ENCODE measurements at regions not wholly inside any gene's neighbourhood (a gene's known extent, or its start where the extent isn't known, plus 50 kb on each side); places are given as distances from the start of the nearest gene placed in this dataset.

GRCh38 chr10:81708929-81709328 lies 166.1 kb upstream of the NRG3 start:
- TF ChIP-seq POLR2A (IDR thresholded peaks at IDR 0.05): no peak
- TF ChIP-seq, protein P1, sequence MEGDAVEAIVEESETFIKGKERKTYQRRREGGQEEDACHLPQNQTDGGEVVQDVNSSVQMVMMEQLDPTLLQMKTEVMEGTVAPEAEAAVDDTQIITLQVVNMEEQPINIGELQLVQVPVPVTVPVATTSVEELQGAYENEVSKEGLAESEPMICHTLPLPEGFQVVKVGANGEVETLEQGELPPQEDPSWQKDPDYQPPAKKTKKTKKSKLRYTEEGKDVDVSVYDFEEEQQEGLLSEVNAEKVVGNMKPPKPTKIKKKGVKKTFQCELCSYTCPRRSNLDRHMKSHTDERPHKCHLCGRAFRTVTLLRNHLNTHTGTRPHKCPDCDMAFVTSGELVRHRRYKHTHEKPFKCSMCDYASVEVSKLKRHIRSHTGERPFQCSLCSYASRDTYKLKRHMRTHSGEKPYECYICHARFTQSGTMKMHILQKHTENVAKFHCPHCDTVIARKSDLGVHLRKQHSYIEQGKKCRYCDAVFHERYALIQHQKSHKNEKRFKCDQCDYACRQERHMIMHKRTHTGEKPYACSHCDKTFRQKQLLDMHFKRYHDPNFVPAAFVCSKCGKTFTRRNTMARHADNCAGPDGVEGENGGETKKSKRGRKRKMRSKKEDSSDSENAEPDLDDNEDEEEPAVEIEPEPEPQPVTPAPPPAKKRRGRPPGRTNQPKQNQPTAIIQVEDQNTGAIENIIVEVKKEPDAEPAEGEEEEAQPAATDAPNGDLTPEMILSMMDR (IDR thresholded peaks at IDR 0.05): no peak

Measured in uterus (tissue), 2 donors.